HepG2 (cell line): ENCODE measurements at regions not wholly inside any gene's neighbourhood (a gene's known extent, or its start where the extent isn't known, plus 50 kb on each side); places are given as distances from the start of the nearest gene placed in this dataset.

Source experiments
- CREM ChIP-seq, 2 experiments: sonication (generic) in 1 of 2; formaldehyde crosslinking in 1 of 2; IDR thresholded peaks; 2 replicates each; pipeline versions ENCODE4 v1.4.0 to v1.6.1; 2016 to 2020; ENCODE audit warnings: antibody characterized with exemption in 1 of 2, mild to moderate bottlenecking in 1 of 2, missing genetic modification reagents in 1 of 2
- CTCF ChIP-seq: sonication (generic); formaldehyde crosslinking; IDR thresholded peaks from 2 replicates; pipeline ENCODE4 v1.5.0; 2020; ENCODE audit warnings: mild to moderate bottlenecking, missing genetic modification reagents, moderate library complexity
- ELF4 ChIP-seq: sonication (generic); formaldehyde crosslinking; IDR thresholded peaks from 2 replicates; pipeline ENCODE4 v1.5.0; 2020; ENCODE audit warnings: missing genetic modification reagents, mild to moderate bottlenecking, moderate library complexity, borderline replicate concordance
- FLYWCH1 ChIP-seq: sonication (generic); formaldehyde crosslinking; IDR thresholded peaks from 2 replicates; pipeline ENCODE4 v1.8.1; 2023; ENCODE audit warnings: mild to moderate bottlenecking, missing genetic modification reagents
- NCOA1 ChIP-seq: sonication (generic); formaldehyde crosslinking; IDR thresholded peaks from 2 replicates; pipeline ENCODE4 v1.9.0; 2021; ENCODE audit warnings: missing genetic modification reagents
- STAT6 ChIP-seq: sonication (generic); formaldehyde crosslinking; IDR thresholded peaks from 2 replicates; pipeline ENCODE4 v1.4.0; 2020; ENCODE audit warnings: missing genetic modification reagents, mild to moderate bottlenecking, borderline replicate concordance
- TEAD2 ChIP-seq: sonication (generic); formaldehyde crosslinking; IDR thresholded peaks from 2 replicates; pipeline ENCODE4 v1.9.0; 2021; ENCODE audit warnings: missing genetic modification reagents
- TF ChIP-seq, protein P1 (sequence below): IDR thresholded peaks from 2 replicates; pipeline ENCODE4 v1.6.1; 2012; ENCODE audit warnings: low read length, improper control_type of control experiment

DNA sequence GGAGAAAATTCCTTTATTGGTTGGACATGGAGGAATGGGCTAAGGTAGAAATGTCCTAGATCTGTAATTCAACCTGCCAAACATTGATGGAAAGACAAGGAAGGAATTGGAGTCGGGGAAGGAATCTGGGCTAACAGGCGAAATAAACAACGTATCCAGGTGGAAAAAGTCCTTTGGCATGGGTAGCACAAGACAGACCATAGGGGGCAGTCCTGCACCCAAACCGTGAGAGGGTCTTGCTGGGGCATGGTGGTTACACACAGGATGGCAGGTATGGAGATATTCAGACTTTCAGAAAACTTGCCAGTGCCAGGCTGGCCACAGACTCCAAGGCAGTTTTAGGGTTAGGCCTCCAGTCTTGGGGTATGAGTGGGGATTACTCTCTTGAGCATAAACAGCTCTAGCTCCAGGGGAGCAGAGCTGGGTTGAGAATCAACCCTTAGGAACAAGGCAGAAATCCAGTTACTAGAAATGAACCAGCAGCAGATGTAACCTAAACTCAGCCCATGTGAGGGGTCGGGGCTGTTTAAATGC is 188.6 kb upstream of the GDF10 start:
- no peak for TF ChIP-seq NCOA1 (CRISPR knock-in tag)
- TF ChIP-seq FLYWCH1 (CRISPR knock-in tag): no peak
- TF ChIP-seq, protein P1, sequence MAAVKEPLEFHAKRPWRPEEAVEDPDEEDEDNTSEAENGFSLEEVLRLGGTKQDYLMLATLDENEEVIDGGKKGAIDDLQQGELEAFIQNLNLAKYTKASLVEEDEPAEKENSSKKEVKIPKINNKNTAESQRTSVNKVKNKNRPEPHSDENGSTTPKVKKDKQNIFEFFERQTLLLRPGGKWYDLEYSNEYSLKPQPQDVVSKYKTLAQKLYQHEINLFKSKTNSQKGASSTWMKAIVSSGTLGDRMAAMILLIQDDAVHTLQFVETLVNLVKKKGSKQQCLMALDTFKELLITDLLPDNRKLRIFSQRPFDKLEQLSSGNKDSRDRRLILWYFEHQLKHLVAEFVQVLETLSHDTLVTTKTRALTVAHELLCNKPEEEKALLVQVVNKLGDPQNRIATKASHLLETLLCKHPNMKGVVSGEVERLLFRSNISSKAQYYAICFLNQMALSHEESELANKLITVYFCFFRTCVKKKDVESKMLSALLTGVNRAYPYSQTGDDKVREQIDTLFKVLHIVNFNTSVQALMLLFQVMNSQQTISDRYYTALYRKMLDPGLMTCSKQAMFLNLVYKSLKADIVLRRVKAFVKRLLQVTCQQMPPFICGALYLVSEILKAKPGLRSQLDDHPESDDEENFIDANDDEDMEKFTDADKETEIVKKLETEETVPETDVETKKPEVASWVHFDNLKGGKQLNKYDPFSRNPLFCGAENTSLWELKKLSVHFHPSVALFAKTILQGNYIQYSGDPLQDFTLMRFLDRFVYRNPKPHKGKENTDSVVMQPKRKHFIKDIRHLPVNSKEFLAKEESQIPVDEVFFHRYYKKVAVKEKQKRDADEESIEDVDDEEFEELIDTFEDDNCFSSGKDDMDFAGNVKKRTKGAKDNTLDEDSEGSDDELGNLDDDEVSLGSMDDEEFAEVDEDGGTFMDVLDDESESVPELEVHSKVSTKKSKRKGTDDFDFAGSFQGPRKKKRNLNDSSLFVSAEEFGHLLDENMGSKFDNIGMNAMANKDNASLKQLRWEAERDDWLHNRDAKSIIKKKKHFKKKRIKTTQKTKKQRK: no peak
- TF ChIP-seq CTCF: no peak
- no peak for TF ChIP-seq TEAD2 (CRISPR knock-in tag)
- no peak for TF ChIP-seq ELF4
- no peak for TF ChIP-seq STAT6
- no peak for TF ChIP-seq CREM (IDR thresholded peaks at IDR 0.05)
- no peak for TF ChIP-seq CREM (CRISPR knock-in tag; IDR thresholded peaks at IDR 0.05)
